H1 (cell line): ENCODE measurements at regions not wholly inside any gene's neighbourhood (a gene's known extent, or its start where the extent isn't known, plus 50 kb on each side); places are given as distances from the start of the nearest gene placed in this dataset.

Source experiments
- CTCF ChIA-PET: fragments of 300-600 bp; sonication (Branson Sonifier 250); formaldehyde crosslinking; loops from one replicate; lab custom pipeline; 2021; ENCODE audit not compliant: partially characterized antibody; lab: Charles Lee
- POLR2A ChIA-PET: fragments of 300-600 bp; sonication (Branson Sonifier 250); formaldehyde crosslinking; loops from one replicate; lab custom pipeline; 2021; ENCODE audit warnings: inconsistent platforms; ENCODE audit not compliant: partially characterized antibody; lab: Charles Lee
- DNase-seq, 2 experiments: peaks; one replicate each; pipeline versions ENCODE4 v3.0.0 to v3.0.0-alpha.2; 2010 to 2022; ENCODE audit warnings: low spot score in 2 of 2, low read depth in 1 of 2, mixed read lengths in 1 of 2
- FAIRE-seq: peaks from 2 replicates; lab custom pipeline; 2011; peaks lifted over from hg19 to GRCh38; lab: Jason Lieb, UNC
- H2AFZ ChIP-seq: 2 replicates; pipeline ENCODE4 v1.8.1; 2012; ENCODE audit warnings: low read length, inconsistent platforms
- H2AK5ac ChIP-seq: 2 replicates; pipeline ENCODE4 v1.6.1; 2013; ENCODE audit warnings: low read depth, low read length
- H2BK120ac ChIP-seq: replicated peaks from 2 replicates; pipeline ENCODE3; 2013; ENCODE audit warnings: low read depth, low read length, inconsistent platforms
- H2BK12ac ChIP-seq: 2 replicates; pipeline ENCODE4 v1.6.1; 2013; ENCODE audit warnings: low read depth, low read length
- H2BK15ac ChIP-seq: 2 replicates; pipeline ENCODE4 v1.6.1; 2013; ENCODE audit warnings: low read length
- H2BK20ac ChIP-seq: 2 replicates; pipeline ENCODE4 v1.6.1; 2013; ENCODE audit warnings: low read length
- H2BK5ac ChIP-seq: 2 replicates; pipeline ENCODE4 v1.6.1; 2013; ENCODE audit warnings: low read depth, low read length
- H3K14ac ChIP-seq: 2 replicates; pipeline ENCODE4 v1.6.1; 2013; ENCODE audit warnings: inconsistent platforms; ENCODE audit not compliant: insufficient read length
- H3K18ac ChIP-seq: 2 replicates; pipeline ENCODE4 v1.6.1; 2013; ENCODE audit warnings: low read length; ENCODE audit errors: extremely low read depth
- H3K23ac ChIP-seq: 2 replicates; pipeline ENCODE4 v1.6.1; 2013; ENCODE audit warnings: inconsistent platforms; ENCODE audit not compliant: insufficient read length
- H3K23me2 ChIP-seq: 2 replicates; pipeline ENCODE4 v1.6.1; 2013; ENCODE audit warnings: low read depth, low read length
- H3K27ac ChIP-seq: 2 replicates; pipeline ENCODE4 v1.6.1; 2011; ENCODE audit warnings: low read depth, low read length, inconsistent platforms
- H3K27me3 ChIP-seq, 4 experiments: replicated peaks in 1 of 4; 1 replicate in 1 of 4; 2 replicates in 3 of 4; pipeline versions ENCODE4 v1.6.1 to v1.8.1; 2011 to 2013; ENCODE audit warnings: low read length in 3 of 4, mild to moderate bottlenecking in 3 of 4, inconsistent platforms in 2 of 4, mixed read lengths in 2 of 4, moderate library complexity in 1 of 4; ENCODE audit not compliant: control insufficient read depth in 3 of 4, insufficient read depth in 3 of 4; ENCODE audit errors: extremely low read depth in 1 of 4
- H3K36me3 ChIP-seq, 4 experiments: 2 replicates each; pipeline versions ENCODE4 v1.6.1 to v1.8.1; 2011 to 2013; ENCODE audit warnings: mild to moderate bottlenecking in 4 of 4, low read length in 3 of 4, moderate library complexity in 2 of 4, control low read depth in 1 of 4, inconsistent platforms in 1 of 4; ENCODE audit not compliant: insufficient read depth in 4 of 4, control insufficient read depth in 2 of 4
- H3K4ac ChIP-seq: replicated peaks from 2 replicates; pipeline ENCODE3; 2013; ENCODE audit warnings: low read length, low read depth, mixed read lengths, inconsistent platforms; ENCODE audit not compliant: insufficient read length
- H3K4me1 ChIP-seq, 4 experiments: replicated peaks in 1 of 4; 1 replicate in 1 of 4; 2 replicates in 3 of 4; pipeline versions ENCODE4 v1.6.1 to v1.8.1; 2011 to 2013; ENCODE audit warnings: low read length in 3 of 4, inconsistent platforms in 2 of 4, mixed read lengths in 1 of 4; ENCODE audit not compliant: insufficient read depth in 4 of 4, control insufficient read depth in 3 of 4
- H3K4me2 ChIP-seq, 2 experiments: 2 replicates each; pipeline versions ENCODE4 v1.6.1 to v1.8.1; 2011 to 2013; ENCODE audit warnings: low read depth in 2 of 2, low read length in 2 of 2, control low read depth in 1 of 2, inconsistent platforms in 1 of 2, mild to moderate bottlenecking in 1 of 2; ENCODE audit not compliant: insufficient read depth in 1 of 2
- H3K4me3 ChIP-seq, 4 experiments: fragments of 200-600, 300-600 bp in 1 of 4; sonication (generic), shearing (Covaris generic), sonication (Bioruptor Twin) in 1 of 4; 2 replicates each; pipeline versions ENCODE4 v1.5.1 to v1.8.1; 2011 to 2016; ENCODE audit warnings: low read length in 4 of 4, low read depth in 3 of 4, control low read depth in 2 of 4, inconsistent platforms in 2 of 4, mild to moderate bottlenecking in 2 of 4, mixed read lengths in 1 of 4, moderate library complexity in 1 of 4; ENCODE audit not compliant: insufficient read depth in 2 of 4; ENCODE audit errors: extremely low read depth in 1 of 4
- H3K56ac ChIP-seq: replicated peaks from 2 replicates; pipeline ENCODE3; 2013; ENCODE audit warnings: low read depth, mild to moderate bottlenecking, mixed read lengths, low read length, inconsistent platforms; ENCODE audit not compliant: insufficient read length
- H3K79me1 ChIP-seq: 2 replicates; pipeline ENCODE4 v1.6.1; 2013; ENCODE audit warnings: low read depth, low read length, control low read depth
- H3K79me2 ChIP-seq, 2 experiments: 2 replicates each; pipeline versions ENCODE4 v1.6.1 to v1.8.1; 2012 to 2013; ENCODE audit warnings: low read length in 2 of 2, mild to moderate bottlenecking in 2 of 2, inconsistent platforms in 1 of 2; ENCODE audit not compliant: insufficient read depth in 2 of 2, control insufficient read depth in 1 of 2
- H3K9ac ChIP-seq, 4 experiments: replicated peaks in 1 of 4; 1 replicate in 1 of 4; 2 replicates in 3 of 4; pipeline versions ENCODE4 v1.6.1 to v1.8.1; 2011 to 2013; ENCODE audit warnings: low read depth in 3 of 4, low read length in 3 of 4, control low read depth in 2 of 4, mild to moderate bottlenecking in 2 of 4, moderate library complexity in 2 of 4, inconsistent platforms in 1 of 4; ENCODE audit errors: extremely low read depth in 1 of 4
- H3K9me3 ChIP-seq, 2 experiments: 2 replicates each; pipeline versions ENCODE4 v1.6.1 to v1.8.1; 2012 to 2013; ENCODE audit warnings: mild to moderate bottlenecking in 2 of 2, moderate library complexity in 2 of 2, control low read depth in 1 of 2, inconsistent platforms in 1 of 2, low read depth in 1 of 2, low read length in 1 of 2, mixed read lengths in 1 of 2; ENCODE audit not compliant: insufficient read depth in 2 of 2
- H4K20me1 ChIP-seq, 2 experiments: replicated peaks in 1 of 2; 2 replicates each; pipeline versions ENCODE3 to v1.8.1; 2011 to 2013; ENCODE audit warnings: inconsistent platforms in 2 of 2, low read length in 2 of 2, mild to moderate bottlenecking in 1 of 2; ENCODE audit not compliant: insufficient read depth in 2 of 2, control insufficient read depth in 1 of 2
- H4K5ac ChIP-seq: 2 replicates; pipeline ENCODE4 v1.6.1; 2013; ENCODE audit warnings: low read length, low read depth, mixed read lengths, inconsistent platforms; ENCODE audit not compliant: insufficient read length
- H4K8ac ChIP-seq: 2 replicates; pipeline ENCODE4 v1.8.0; 2013; ENCODE audit warnings: mild to moderate bottlenecking, moderate library complexity, low read length, inconsistent platforms; ENCODE audit not compliant: insufficient read depth; ENCODE audit errors: extremely low read depth
- H4K91ac ChIP-seq: replicated peaks from 2 replicates; pipeline ENCODE3; 2013; ENCODE audit warnings: low read length, mixed read lengths, inconsistent platforms; ENCODE audit not compliant: insufficient read length
- BRCA1 ChIP-seq: IDR thresholded peaks from 2 replicates; pipeline ENCODE4 v1.6.1; 2012; ENCODE audit warnings: low read depth, low read length, improper control_type of control experiment
- GABPA ChIP-seq: IDR thresholded peaks from 2 replicates; pipeline ENCODE4 v1.6.1; 2011; ENCODE audit warnings: mild to moderate bottlenecking, low read length, moderate library complexity, borderline replicate concordance; ENCODE audit not compliant: insufficient read depth
- HDAC2 ChIP-seq, 2 experiments: fragments of 300-600 bp in 1 of 2; sonication (generic) in 1 of 2; IDR thresholded peaks; 2 replicates each; pipeline ENCODE4 v1.6.1; 2011 to 2012; ENCODE audit warnings: low read depth in 2 of 2, low read length in 2 of 2, mild to moderate bottlenecking in 2 of 2, moderate library complexity in 2 of 2, borderline replicate concordance in 1 of 2, inconsistent platforms in 1 of 2
- NANOG ChIP-seq: IDR thresholded peaks from 2 replicates; pipeline ENCODE4 v1.6.1; 2011; ENCODE audit warnings: low read length, low read depth, mild to moderate bottlenecking, inconsistent platforms; ENCODE audit not compliant: insufficient read depth, poor library complexity, severe bottlenecking
- RXRA ChIP-seq: IDR thresholded peaks from 2 replicates; pipeline ENCODE4 v1.6.1; 2011; ENCODE audit warnings: low read depth, mild to moderate bottlenecking, low read length, moderate library complexity; ENCODE audit not compliant: insufficient read depth
- SAP30 ChIP-seq: fragments of 300-600 bp; sonication (generic); IDR thresholded peaks from 2 replicates; pipeline ENCODE4 v1.7.1; 2012; ENCODE audit warnings: low read length, moderate library complexity, mild to moderate bottlenecking, inconsistent platforms; ENCODE audit not compliant: insufficient read depth, insufficient replicate concordance
- SIRT6 ChIP-seq: IDR thresholded peaks from one replicate; pipeline ENCODE4 v1.7.1; 2012; ENCODE audit warnings: low read length, inconsistent platforms
- TAF1 ChIP-seq: IDR thresholded peaks from 2 replicates; pipeline ENCODE4 v1.6.1; 2011; ENCODE audit warnings: mild to moderate bottlenecking, low read depth, low read length
- TEAD4 ChIP-seq: IDR thresholded peaks from 2 replicates; pipeline ENCODE4 v1.6.1; 2012; ENCODE audit warnings: low read depth, low read length, inconsistent platforms, mixed read lengths
- WGBS, 2 experiments: shearing (Covaris generic) in 1 of 2; methylation state at CpG; one replicate each; pipeline versions ENCODE4 v1.1.6 to v1.1.7; 2013 to 2015; ENCODE audit warnings: low lambda C conversion rate in 2 of 2, mixed read lengths in 2 of 2, inconsistent platforms in 1 of 2, low coverage in 1 of 2, missing lambda C conversion rate in 1 of 2; ENCODE audit not compliant: insufficient replicate concordance in 2 of 2, insufficient coverage in 1 of 2, insufficient read length in 1 of 2; ENCODE audit errors: extremely low coverage in 1 of 2, missing lambda C conversion rate in 1 of 2; 5-methylcytosine and 5-hydroxymethylcytosine counted together
- TF ChIP-seq, protein P1 (sequence below): IDR thresholded peaks from 2 replicates; pipeline ENCODE4 v1.6.1; 2011; ENCODE audit warnings: low read depth, mild to moderate bottlenecking, low read length; ENCODE audit not compliant: insufficient read depth

DNA sequence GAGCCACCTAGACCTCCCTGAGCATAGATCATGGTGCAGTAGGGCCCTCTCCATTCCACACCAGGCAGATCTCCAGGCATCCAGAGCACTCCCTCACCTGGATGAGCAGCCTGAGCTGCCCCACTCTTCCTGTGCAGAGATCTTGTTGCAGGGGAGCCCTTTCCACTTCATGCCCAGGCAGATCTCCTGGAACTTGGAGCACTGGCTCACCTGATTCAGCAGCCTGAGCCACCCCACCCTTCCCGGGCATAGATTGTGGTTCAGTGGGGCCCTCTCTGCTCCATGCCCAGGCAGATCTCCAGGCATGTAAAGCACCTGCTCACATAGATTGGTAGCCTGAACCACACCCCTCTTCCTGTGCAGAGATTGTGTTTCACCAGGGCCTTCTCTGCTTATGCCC lies 78.0 kb downstream of the SEC16B start:
- no peaks in the 10 kb centered on the region for H3K23me2 ChIP-seq
- no peak overlapping the region for H3K56ac ChIP-seq
- no peaks in the 10 kb centered on the region for H3K27me3 ChIP-seq
- no peak overlapping the region for H3K27ac ChIP-seq
- H2BK20ac ChIP-seq: no peak overlapping the region
- H3K4me2 ChIP-seq: no peak overlapping the region
- H3K79me1 ChIP-seq: no peaks in the 10 kb centered on the region
- H3K18ac ChIP-seq: no peak overlapping the region
- H4K8ac ChIP-seq: no peak overlapping the region
- FAIRE-seq (no peak), DNase-seq (no peak)
- ChIA-PET POLR2A (no interaction called here), CTCF (interaction anchor here (1.3 kb wide), 1 partner anchor 22 kb away, joined by 3 read pairs; no protein-coding TSS in a partner anchor)
- H2AFZ ChIP-seq: no peak overlapping the region
- H3K4me3 ChIP-seq: no peak overlapping the region
- no peaks in the 10 kb centered on the region for H3K79me2 ChIP-seq
- H2BK5ac ChIP-seq: no peak overlapping the region
- no peak overlapping the region for H3K14ac ChIP-seq
- H2BK120ac ChIP-seq: no peak overlapping the region
- no peaks in the 10 kb centered on the region for H3K36me3 ChIP-seq
- 100% methylated on average over 1 of the region's 1 CpG; no CpG with 5 or more reads in 1 of the 2 experiments for WGBS, 2 experiments
- no peak overlapping the region for H3K4ac ChIP-seq
- TF ChIP-seq HDAC2 (IDR thresholded peaks at IDR 0.05; ENCODE audit: borderline replicate concordance in 1 of 2, low read depth in 2 of 2, low read length in 2 of 2) (no peak), SAP30 (no peak), BRCA1 (no peak), SIRT6 (no peak), RXRA (no peak), GABPA (no peak), NANOG (no peak), TAF1 (no peak), TEAD4 (no peak)
- TF ChIP-seq, protein P1, sequence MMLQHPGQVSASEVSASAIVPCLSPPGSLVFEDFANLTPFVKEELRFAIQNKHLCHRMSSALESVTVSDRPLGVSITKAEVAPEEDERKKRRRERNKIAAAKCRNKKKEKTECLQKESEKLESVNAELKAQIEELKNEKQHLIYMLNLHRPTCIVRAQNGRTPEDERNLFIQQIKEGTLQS: no peak
- H2BK12ac ChIP-seq: no peak overlapping the region
- H2AK5ac ChIP-seq: no peak overlapping the region
- H2BK15ac ChIP-seq: no peak overlapping the region
- no peak overlapping the region for H4K91ac ChIP-seq
- no peaks in the 10 kb centered on the region for H3K4me1 ChIP-seq
- peaks cover 15 to 18% of the 10 kb centered on the region in 2 experiments; a peak in 3 of 4 replicates for H3K9me3 ChIP-seq
- no peak overlapping the region for H3K23ac ChIP-seq
- H4K20me1 ChIP-seq: no peaks in the 10 kb centered on the region
- no peak overlapping the region for H4K5ac ChIP-seq
- H3K9ac ChIP-seq: no peak overlapping the region
